GM12875 (cell line): ENCODE measurements at regions not wholly inside any gene's neighbourhood (a gene's known extent, or its start where the extent isn't known, plus 50 kb on each side); places are given as distances from the start of the nearest gene placed in this dataset.

ENCODE experiments used
- H3K4me3 ChIP-seq: one replicate; pipeline ENCODE4 v1.5.1; 2011; ENCODE audit warnings: low read depth, low read length, control low read depth
- CTCF ChIP-seq: IDR thresholded peaks from 2 replicates; pipeline ENCODE4 v1.5.1; 2011; ENCODE audit warnings: low read depth, mild to moderate bottlenecking, control low read depth, inconsistent platforms, low read length, moderate library complexity, borderline replicate concordance; ENCODE audit not compliant: insufficient read depth

GRCh38 chr12:108029051-108029835, 99.8 kb upstream of the WSCD2 start:
- TF ChIP-seq CTCF = no peak
- no peak overlapping the region for H3K4me3 ChIP-seq

- no peak for TF ChIP-seq CTCF
- H3K4me3 ChIP-seq = no peak overlapping the region
Observed at GRCh38 chr12:108033090-108033489, 96.0 kb upstream of the WSCD2 start.

- no peak for TF ChIP-seq CTCF
- no peak overlapping the region for H3K4me3 ChIP-seq
Observed at GRCh38 chr12:108035372-108035771, 93.7 kb upstream of the WSCD2 start.

- no peak for TF ChIP-seq CTCF
- no peak overlapping the region for H3K4me3 ChIP-seq
Observed at GRCh38 chr12:108037960-108038359, 91.1 kb upstream of the WSCD2 start.

- no peak overlapping the region for H3K4me3 ChIP-seq
Observed at GRCh38 chr12:108039794-108040193, 89.3 kb upstream of the WSCD2 start.

GRCh38 chr12:108040947-108041346, 88.1 kb upstream of the WSCD2 start:
- no peak for TF ChIP-seq CTCF
- H3K4me3 ChIP-seq = no peak overlapping the region

More at GRCh38 chr12:108039794-108040193, 89.3 kb upstream of the WSCD2 start:
- no peak for TF ChIP-seq CTCF

GRCh38 chr12:108043286-108043685, 85.8 kb upstream of the WSCD2 start:
- no peak for TF ChIP-seq CTCF
- no peak overlapping the region for H3K4me3 ChIP-seq
